GM12878 (cell line): ENCODE measurements at regions not wholly inside any gene's neighbourhood (a gene's known extent, or its start where the extent isn't known, plus 50 kb on each side); places are given as distances from the start of the nearest gene placed in this dataset.

Experiments
- ATAC-seq: fragments of 200-7000 bp; cut with Tn5 transposase; 3 replicates; pipeline ENCODE4 v1.9.1; 2020; ENCODE audit warnings: mild to moderate bottlenecking, moderate library complexity
- BruUV-seq: library from RNA; stranded (reverse); fragments of 400-500 nt; replicated peaks from 2 replicates; lab custom pipeline; 2021; lab: Mats Ljungman, UMichigan
- CTCF ChIA-PET: fragments of 300-600 bp; sonication (Branson Sonifier 250); formaldehyde crosslinking; extraction: SDS; loops from one replicate; lab custom pipeline; 2021; ENCODE audit warnings: inconsistent platforms; lab: Yijun Ruan, JAX
- POLR2A ChIA-PET: fragments of 350-600 bp; formaldehyde crosslinking; extraction: SDS; loops from one replicate; lab custom pipeline; 2021; ENCODE audit warnings: inconsistent platforms; lab: Charles Lee
- RAD21 ChIA-PET: fragments of 300-600 bp; sonication (Branson Sonifier 250); formaldehyde crosslinking; loops from one replicate; lab custom pipeline; 2023; ENCODE audit warnings: antibody characterized with exemption; ENCODE audit not compliant: unreplicated experiment; lab: Charles Lee
- SMC1A ChIA-PET: fragments of 300-600 bp; sonication (Branson Sonifier 250); formaldehyde crosslinking; loops from one replicate; lab custom pipeline; 2023; ENCODE audit not compliant: unreplicated experiment, uncharacterized antibody; lab: Charles Lee
- DNase-seq: peaks from one replicate; pipeline ENCODE4 v3.0.0-alpha.2; 2011; ENCODE audit warnings: low read depth, low spot score
- FAIRE-seq: peaks from 3 replicates; lab custom pipeline; 2011; peaks lifted over from hg19 to GRCh38; lab: Jason Lieb, UNC
- H2AFZ ChIP-seq: 2 replicates; pipeline ENCODE4 v1.6.0; 2011; ENCODE audit warnings: low read depth, low read length, control low read depth; ENCODE audit not compliant: control insufficient read depth
- H3K27ac ChIP-seq: 2 replicates; pipeline ENCODE4 v1.5.1; 2011; ENCODE audit warnings: control low read depth; ENCODE audit not compliant: control insufficient read depth, insufficient read depth
- H3K27me3 ChIP-seq, 2 experiments: replicated peaks in 1 of 2; 2 replicates each; pipeline versions ENCODE4 v1.6.0 to v1.6.1; 2011; ENCODE audit warnings: low read length in 1 of 2; ENCODE audit not compliant: control insufficient read depth in 2 of 2, insufficient read depth in 2 of 2
- H3K36me3 ChIP-seq, 2 experiments: 2 replicates each; pipeline ENCODE4 v1.5.1; 2011; ENCODE audit warnings: low read length in 1 of 2; ENCODE audit not compliant: control insufficient read depth in 2 of 2, insufficient read depth in 2 of 2
- H3K4me1 ChIP-seq: 2 replicates; pipeline ENCODE4 v1.6.1; 2011; ENCODE audit warnings: mild to moderate bottlenecking, low read length, moderate library complexity, mixed read lengths; ENCODE audit not compliant: control insufficient read depth, insufficient read depth
- H3K4me2 ChIP-seq: 2 replicates; pipeline ENCODE4 v1.6.0; 2011; ENCODE audit warnings: control low read depth; ENCODE audit not compliant: control insufficient read depth, insufficient read depth
- H3K4me3 ChIP-seq: fragments of 200-600 bp; sonication (generic); 2 replicates; pipeline ENCODE4 v1.5.1; 2016
- H3K79me2 ChIP-seq: 2 replicates; pipeline ENCODE4 v1.6.0; 2011; ENCODE audit warnings: low read length; ENCODE audit not compliant: control insufficient read depth, insufficient read depth
- H3K9ac ChIP-seq: 2 replicates; pipeline ENCODE4 v1.8.0; 2011; ENCODE audit warnings: low read length, control low read depth, mixed read lengths; ENCODE audit not compliant: control insufficient read depth, insufficient read depth
- H3K9me3 ChIP-seq: replicated peaks from 3 replicates; pipeline ENCODE4 v1.5.1; 2011; ENCODE audit warnings: mild to moderate bottlenecking, low read length; ENCODE audit not compliant: control insufficient read depth, insufficient read depth
- H4K20me1 ChIP-seq: 2 replicates; pipeline ENCODE4 v1.6.0; 2011; ENCODE audit not compliant: control insufficient read depth, insufficient read depth
- EED ChIP-seq: sonication (generic); IDR thresholded peaks from 2 replicates; pipeline ENCODE4 v1.6.1; 2016; ENCODE audit warnings: antibody characterized with exemption, low read depth
- JUNB ChIP-seq: IDR thresholded peaks from 2 replicates; pipeline ENCODE4 v1.6.1; 2016; ENCODE audit warnings: antibody characterized with exemption, mild to moderate bottlenecking
- RB1 ChIP-seq: fragments of 450-650 bp; formaldehyde crosslinking; IDR thresholded peaks from 2 replicates; pipeline ENCODE4 v1.6.1; 2017; ENCODE audit warnings: mild to moderate bottlenecking, borderline replicate concordance
- ZNF384 ChIP-seq: IDR thresholded peaks from 2 replicates; pipeline ENCODE4 v1.6.1; 2012; ENCODE audit warnings: low read depth, mild to moderate bottlenecking, low read length, improper control_type of control experiment, borderline replicate concordance
- WGBS: methylation state at CpG from one replicate; pipeline ENCODE4 v1.1.6; 2016; ENCODE audit warnings: low lambda C conversion rate; ENCODE audit not compliant: insufficient replicate concordance, insufficient coverage; ENCODE audit errors: missing lambda C conversion rate; 5-methylcytosine and 5-hydroxymethylcytosine counted together
- in situ Hi-C: fragments of 300-500 bp; cut with MboI; formaldehyde crosslinking; loops from 9 replicates; pipeline ENCODE4 v1.14.3; 2018; ENCODE audit warnings: mixed read lengths
- intact Hi-C: fragments of 100-400 bp; cut with micrococcal nuclease; formaldehyde crosslinking; loops from one replicate; pipeline ENCODE4 v1.14.2; 2022; ENCODE audit not compliant: unreplicated experiment
- TF ChIP-seq, protein P1 (sequence below): fragments of 450-650 bp; IDR thresholded peaks from 2 replicates; pipeline ENCODE4 v1.6.1; 2017; ENCODE audit warnings: antibody characterized with exemption, mild to moderate bottlenecking, moderate library complexity

DNA sequence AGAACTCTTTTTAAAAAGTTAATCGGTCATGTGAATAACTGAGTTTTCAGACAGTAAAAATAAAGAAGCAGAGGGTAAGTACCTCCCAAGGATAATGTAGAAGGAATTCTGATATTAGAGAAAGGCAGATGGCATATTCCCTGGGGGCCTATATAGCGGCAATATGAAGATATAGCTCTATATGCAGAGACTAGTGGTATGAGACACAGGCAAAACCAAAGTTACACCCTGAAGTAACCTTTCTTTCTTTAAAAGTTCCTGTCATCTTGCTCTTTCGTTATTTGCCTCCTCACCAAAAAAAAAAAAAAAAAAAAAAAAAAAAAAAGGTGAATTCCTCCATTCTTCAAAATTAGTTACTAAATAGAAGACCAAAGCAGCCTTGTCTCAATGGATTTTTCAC, 76.2 kb upstream of the ARHGAP32 start:
- no peak overlapping the region for H3K4me2 ChIP-seq
- 45% methylated on average over 2 of the region's 3 CpGs for WGBS
- in situ Hi-C loops (no loop called here), intact Hi-C loops (no loop called here)
- H3K4me3 ChIP-seq, result no peak overlapping the region
- H4K20me1 ChIP-seq, result no peaks in the 10 kb centered on the region; the same call in 1 of the 2 replicates
- no peak for DNase-seq
- no peaks in the 10 kb centered on the region for H3K4me1 ChIP-seq
- TF ChIP-seq EED (no peak), RB1 (no peak), ZNF384 (peak; percentile 44; the same call in 1 of the 2 replicates), JUNB (no peak)
- TF ChIP-seq, protein P1, sequence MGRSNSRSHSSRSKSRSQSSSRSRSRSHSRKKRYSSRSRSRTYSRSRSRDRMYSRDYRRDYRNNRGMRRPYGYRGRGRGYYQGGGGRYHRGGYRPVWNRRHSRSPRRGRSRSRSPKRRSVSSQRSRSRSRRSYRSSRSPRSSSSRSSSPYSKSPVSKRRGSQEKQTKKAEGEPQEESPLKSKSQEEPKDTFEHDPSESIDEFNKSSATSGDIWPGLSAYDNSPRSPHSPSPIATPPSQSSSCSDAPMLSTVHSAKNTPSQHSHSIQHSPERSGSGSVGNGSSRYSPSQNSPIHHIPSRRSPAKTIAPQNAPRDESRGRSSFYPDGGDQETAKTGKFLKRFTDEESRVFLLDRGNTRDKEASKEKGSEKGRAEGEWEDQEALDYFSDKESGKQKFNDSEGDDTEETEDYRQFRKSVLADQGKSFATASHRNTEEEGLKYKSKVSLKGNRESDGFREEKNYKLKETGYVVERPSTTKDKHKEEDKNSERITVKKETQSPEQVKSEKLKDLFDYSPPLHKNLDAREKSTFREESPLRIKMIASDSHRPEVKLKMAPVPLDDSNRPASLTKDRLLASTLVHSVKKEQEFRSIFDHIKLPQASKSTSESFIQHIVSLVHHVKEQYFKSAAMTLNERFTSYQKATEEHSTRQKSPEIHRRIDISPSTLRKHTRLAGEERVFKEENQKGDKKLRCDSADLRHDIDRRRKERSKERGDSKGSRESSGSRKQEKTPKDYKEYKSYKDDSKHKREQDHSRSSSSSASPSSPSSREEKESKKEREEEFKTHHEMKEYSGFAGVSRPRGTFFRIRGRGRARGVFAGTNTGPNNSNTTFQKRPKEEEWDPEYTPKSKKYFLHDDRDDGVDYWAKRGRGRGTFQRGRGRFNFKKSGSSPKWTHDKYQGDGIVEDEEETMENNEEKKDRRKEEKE, result no peak
- no peaks in the 10 kb centered on the region; a peak in 1 of 4 replicates for H3K27me3 ChIP-seq
- BruUV-seq, result no TSS peak
- H3K27ac ChIP-seq, result no peak overlapping the region
- no peaks in the 10 kb centered on the region for H3K36me3 ChIP-seq
- no peaks in the 10 kb centered on the region for H3K9me3 ChIP-seq
- POLR2A ChIA-PET, result no interaction called here
- peak; percentile 41; the same call in 2 of the 3 replicates for ATAC-seq
- CTCF ChIA-PET, result no interaction called here
- SMC1A ChIA-PET, result interaction anchor here (0.9 kb wide), 1 partner anchor 9 kb away, joined by 3 read pairs; no protein-coding TSS in a partner anchor
- no peak for FAIRE-seq
- H3K9ac ChIP-seq, result no peak overlapping the region
- no peaks in the 10 kb centered on the region for H3K79me2 ChIP-seq
- RAD21 ChIA-PET, result no interaction called here
- no peak overlapping the region for H2AFZ ChIP-seq
